Neural cell (in vitro differentiated cells): ENCODE measurements at regions not wholly inside any gene's neighbourhood (a gene's known extent, or its start where the extent isn't known, plus 50 kb on each side); places are given as distances from the start of the nearest gene placed in this dataset.

ENCODE experiments used
- CTCF ChIP-seq: fragments of 450-650 bp; IDR thresholded peaks from 2 replicates; pipeline ENCODE4 v1.5.1; 2014; ENCODE audit warnings: antibody characterized with exemption, mild to moderate bottlenecking, moderate library complexity; ENCODE audit not compliant: poor library complexity, severe bottlenecking
- EP300 ChIP-seq: fragments of 450-650 bp; conservative IDR thresholded peaks from 2 replicates; pipeline ENCODE4 v1.6.1; 2014; ENCODE audit warnings: antibody characterized with exemption, mild to moderate bottlenecking, moderate library complexity; ENCODE audit not compliant: poor library complexity, severe bottlenecking
- EZH2 ChIP-seq: fragments of 200-600, 300-800 bp; shearing (Covaris generic), sonication (generic); IDR thresholded peaks from 2 replicates; pipeline ENCODE4 v1.6.1; 2014; ENCODE audit warnings: antibody characterized with exemption, low read length, borderline replicate concordance, mild to moderate bottlenecking; ENCODE audit not compliant: insufficient read depth, poor library complexity, severe bottlenecking
- MXI1 ChIP-seq: fragments of 450-650 bp; conservative IDR thresholded peaks from 2 replicates; pipeline ENCODE4 v1.6.1; 2014; ENCODE audit warnings: antibody characterized with exemption, mild to moderate bottlenecking; ENCODE audit not compliant: poor library complexity, severe bottlenecking
- POLR2AphosphoS5 ChIP-seq: IDR thresholded peaks from 2 replicates; pipeline ENCODE4 v1.6.1; 2012

DNA sequence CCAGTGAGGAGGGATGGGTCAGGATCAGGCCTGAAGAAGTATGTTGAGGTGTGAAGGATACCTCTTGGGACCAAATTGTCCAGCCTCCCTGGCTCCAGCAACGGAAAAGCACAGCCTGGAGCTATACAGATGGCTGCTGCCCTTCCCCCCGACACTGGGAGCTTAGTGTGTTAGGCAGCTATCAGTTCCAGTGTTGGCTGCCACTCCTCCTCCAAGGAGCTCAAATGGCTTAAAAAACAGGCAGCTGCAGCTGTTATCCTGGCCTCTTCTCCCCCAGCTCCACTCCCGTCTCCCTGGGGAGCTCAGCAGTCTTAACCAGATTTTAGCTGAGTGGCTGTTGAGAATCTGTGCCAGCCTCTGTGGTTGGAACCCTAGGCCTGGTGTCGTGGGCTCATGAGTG, 225.0 kb downstream of the JRKL start:
- TF ChIP-seq CTCF (no peak), EP300 (no peak), POLR2AphosphoS5 (no peak), MXI1 (no peak), EZH2 (no peak)
